HEK293 (cell line): ENCODE measurements at regions not wholly inside any gene's neighbourhood (a gene's known extent, or its start where the extent isn't known, plus 50 kb on each side); places are given as distances from the start of the nearest gene placed in this dataset.

Experiments
- PRDM10 ChIP-seq: fragments of 450-650 bp; formaldehyde crosslinking; IDR thresholded peaks from 2 replicates; pipeline ENCODE4 v1.5.1; 2016; ENCODE audit warnings: missing biosample characterization, missing genetic modification characterization
- PRDM2 ChIP-seq: fragments of 450-650 bp; formaldehyde crosslinking; IDR thresholded peaks from 2 replicates; pipeline ENCODE4 v1.5.1; 2016; ENCODE audit warnings: missing biosample characterization, missing genetic modification characterization, borderline replicate concordance
- REST ChIP-seq: fragments of 450-650 bp; formaldehyde crosslinking; IDR thresholded peaks from 2 replicates; pipeline ENCODE4 v1.5.1; 2016; ENCODE audit warnings: missing biosample characterization, missing genetic modification characterization
- TCF7L2 ChIP-seq: IDR thresholded peaks from 2 replicates; pipeline ENCODE4 v1.6.1; 2011; ENCODE audit warnings: low read depth, mild to moderate bottlenecking, inconsistent platforms, low read length, moderate library complexity, borderline replicate concordance
- ZBTB8A ChIP-seq: fragments of 450-650 bp; formaldehyde crosslinking; IDR thresholded peaks from 2 replicates; pipeline ENCODE4 v1.5.1; 2016; ENCODE audit warnings: missing biosample characterization, missing genetic modification characterization
- ZNF24 ChIP-seq: fragments of 450-650 bp; formaldehyde crosslinking; IDR thresholded peaks from 2 replicates; pipeline ENCODE4 v1.5.1; 2016; ENCODE audit warnings: missing biosample characterization, missing genetic modification characterization
- ZNF354C ChIP-seq: fragments of 450-650 bp; formaldehyde crosslinking; IDR thresholded peaks from 2 replicates; pipeline ENCODE4 v1.5.1; 2016; ENCODE audit warnings: missing biosample characterization, missing genetic modification characterization, low read depth, borderline replicate concordance
- ZNF398 ChIP-seq: fragments of 450-650 bp; formaldehyde crosslinking; IDR thresholded peaks from 2 replicates; pipeline ENCODE4 v1.5.1; 2017; ENCODE audit warnings: missing biosample characterization, missing genetic modification characterization
- ZNF521 ChIP-seq: fragments of 450-650 bp; formaldehyde crosslinking; IDR thresholded peaks from 2 replicates; pipeline ENCODE4 v1.5.1; 2017; ENCODE audit warnings: missing biosample characterization, mild to moderate bottlenecking, missing genetic modification characterization
- TF ChIP-seq, protein P1 (sequence below): fragments of 450-650 bp; formaldehyde crosslinking; IDR thresholded peaks from 2 replicates; pipeline ENCODE4 v1.5.1; 2016; ENCODE audit warnings: missing biosample characterization, missing genetic modification characterization, borderline replicate concordance

DNA sequence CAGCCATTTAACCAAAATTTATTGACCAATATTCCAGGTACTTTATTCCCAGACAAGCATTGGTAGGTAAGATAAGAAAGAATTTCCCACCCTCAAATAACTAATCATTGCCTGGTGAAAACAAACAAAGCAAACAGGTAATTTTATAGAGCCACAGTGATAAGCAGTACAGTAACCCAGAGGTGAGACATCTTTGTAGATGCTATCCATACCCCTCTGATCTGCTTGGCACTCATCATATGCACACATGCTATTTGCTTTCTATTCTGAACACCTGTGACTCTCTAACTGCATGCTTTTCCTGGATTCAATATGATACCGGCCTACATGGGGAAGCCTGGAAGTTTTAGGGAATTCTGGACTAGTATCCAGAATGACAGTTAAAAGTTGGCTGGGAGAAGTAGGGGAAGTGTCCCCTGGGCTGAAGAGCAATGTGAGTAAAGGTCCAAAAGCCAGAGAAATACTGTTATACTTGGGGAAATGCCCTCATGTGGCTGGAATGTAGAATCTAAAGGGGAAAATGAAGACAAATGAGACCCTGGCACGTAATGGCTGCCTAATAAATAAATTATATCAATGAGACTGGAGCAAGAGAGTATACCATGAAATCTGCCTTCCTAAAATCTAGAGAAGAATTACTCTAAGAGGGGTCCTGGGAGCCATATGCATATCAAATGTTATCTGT lies 243.8 kb upstream of the ADAMTSL1 start (continued):
- TF ChIP-seq PRDM2 (tag by site-specific recombination), result no peak
- no peak for TF ChIP-seq ZNF24
- no peak for TF ChIP-seq ZBTB8A (tag by site-specific recombination)
- TF ChIP-seq ZNF521 (tag by site-specific recombination), result no peak
- no peak for TF ChIP-seq PRDM10
- no peak for TF ChIP-seq ZNF354C (tag by site-specific recombination)
- TF ChIP-seq ZNF398 (tag by site-specific recombination), result no peak
- TF ChIP-seq, protein P1, sequence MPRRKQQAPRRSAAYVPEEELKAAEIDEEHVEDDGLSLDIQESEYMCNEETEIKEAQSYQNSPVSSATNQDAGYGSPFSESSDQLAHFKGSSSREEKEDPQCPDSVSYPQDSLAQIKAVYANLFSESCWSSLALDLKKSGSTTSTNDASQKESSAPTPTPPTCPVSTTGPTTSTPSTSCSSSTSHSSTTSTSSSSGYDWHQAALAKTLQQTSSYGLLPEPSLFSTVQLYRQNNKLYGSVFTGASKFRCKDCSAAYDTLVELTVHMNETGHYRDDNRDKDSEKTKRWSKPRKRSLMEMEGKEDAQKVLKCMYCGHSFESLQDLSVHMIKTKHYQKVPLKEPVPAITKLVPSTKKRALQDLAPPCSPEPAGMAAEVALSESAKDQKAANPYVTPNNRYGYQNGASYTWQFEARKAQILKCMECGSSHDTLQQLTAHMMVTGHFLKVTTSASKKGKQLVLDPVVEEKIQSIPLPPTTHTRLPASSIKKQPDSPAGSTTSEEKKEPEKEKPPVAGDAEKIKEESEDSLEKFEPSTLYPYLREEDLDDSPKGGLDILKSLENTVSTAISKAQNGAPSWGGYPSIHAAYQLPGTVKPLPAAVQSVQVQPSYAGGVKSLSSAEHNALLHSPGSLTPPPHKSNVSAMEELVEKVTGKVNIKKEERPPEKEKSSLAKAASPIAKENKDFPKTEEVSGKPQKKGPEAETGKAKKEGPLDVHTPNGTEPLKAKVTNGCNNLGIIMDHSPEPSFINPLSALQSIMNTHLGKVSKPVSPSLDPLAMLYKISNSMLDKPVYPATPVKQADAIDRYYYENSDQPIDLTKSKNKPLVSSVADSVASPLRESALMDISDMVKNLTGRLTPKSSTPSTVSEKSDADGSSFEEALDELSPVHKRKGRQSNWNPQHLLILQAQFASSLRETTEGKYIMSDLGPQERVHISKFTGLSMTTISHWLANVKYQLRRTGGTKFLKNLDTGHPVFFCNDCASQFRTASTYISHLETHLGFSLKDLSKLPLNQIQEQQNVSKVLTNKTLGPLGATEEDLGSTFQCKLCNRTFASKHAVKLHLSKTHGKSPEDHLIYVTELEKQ (tag by site-specific recombination), result no peak
- TF ChIP-seq TCF7L2, result no peak
- no peak for TF ChIP-seq REST (tag by site-specific recombination)
